ENCODE measurements at regions not wholly inside any gene's neighbourhood (a gene's known extent, or its start where the extent isn't known, plus 50 kb on each side); places are given as distances from the start of the nearest gene placed in this dataset.

- no peak for DNase-seq (ENCODE audit: low read depth in 2 of 3, low spot score in 2 of 3)
These were observed 166.9 kb downstream of the SNX10 start for GRCh38 chr7:26458466-26459145.

GRCh38 chr7:26459540-26460193, 168.0 kb downstream of the SNX10 start:
- no peak for DNase-seq (ENCODE audit: low read depth in 2 of 3, low spot score in 2 of 3)

GRCh38 chr7:26460351-26461085, 168.9 kb downstream of the SNX10 start:
- no peak for DNase-seq (ENCODE audit: low read depth in 2 of 3, low spot score in 2 of 3)

GRCh38 chr7:26461518-26461917, 169.9 kb downstream of the SNX10 start:
- DNase-seq (ENCODE audit: low read depth in 2 of 3, low spot score in 2 of 3): no peak

GRCh38 chr7:26466007-26466406, 174.3 kb downstream of the SNX10 start:
- no peak for DNase-seq (ENCODE audit: low read depth in 2 of 3, low spot score in 2 of 3)

GRCh38 chr7:26467104-26467503, 175.4 kb downstream of the SNX10 start:
- DNase-seq (ENCODE audit: low read depth in 2 of 3, low spot score in 2 of 3): no peak

- DNase-seq (ENCODE audit: low read depth in 2 of 3, low spot score in 2 of 3): no peak
These were observed 175.9 kb downstream of the SNX10 start for GRCh38 chr7:26467541-26467940.

GRCh38 chr7:26468625-26469024, 177.0 kb downstream of the SNX10 start:
- no peak for DNase-seq (ENCODE audit: low read depth in 2 of 3, low spot score in 2 of 3)

GRCh38 chr7:26469188-26469587, 177.5 kb downstream of the SNX10 start:
- no peak for DNase-seq (ENCODE audit: low read depth in 2 of 3, low spot score in 2 of 3)

- no peak for DNase-seq (ENCODE audit: low read depth in 2 of 3, low spot score in 2 of 3)
These were observed 179.0 kb downstream of the SNX10 start for GRCh38 chr7:26470691-26471090.

GRCh38 chr7:26471306-26472075, 179.8 kb downstream of the SNX10 start:
- DNase-seq (ENCODE audit: low read depth in 2 of 3, low spot score in 2 of 3): no peak

- no peak for DNase-seq (ENCODE audit: low read depth in 2 of 3, low spot score in 2 of 3)
These were observed 181.3 kb downstream of the SNX10 start for GRCh38 chr7:26472971-26473370.

- no peak for DNase-seq (ENCODE audit: low read depth in 2 of 3, low spot score in 2 of 3)
These were observed 184.6 kb downstream of the SNX10 start for GRCh38 chr7:26476271-26476670.

- peak in 1 of 3 donors; percentile 6 for DNase-seq (ENCODE audit: low read depth in 2 of 3, low spot score in 2 of 3)
These were observed 185.8 kb downstream of the SNX10 start for GRCh38 chr7:26477381-26477990.

- no peak for DNase-seq (ENCODE audit: low read depth in 2 of 3, low spot score in 2 of 3)
These were observed 186.9 kb downstream of the SNX10 start for GRCh38 chr7:26478550-26478949.

- no peak for DNase-seq (ENCODE audit: low read depth in 2 of 3, low spot score in 2 of 3)
These were observed 187.9 kb downstream of the SNX10 start for GRCh38 chr7:26479581-26479980.

- no peak for DNase-seq (ENCODE audit: low read depth in 2 of 3, low spot score in 2 of 3)
These were observed 188.5 kb downstream of the SNX10 start for GRCh38 chr7:26480156-26480555.

- DNase-seq (ENCODE audit: low read depth in 2 of 3, low spot score in 2 of 3): no peak
These were observed 191.3 kb downstream of the SNX10 start for GRCh38 chr7:26482927-26483326.

- DNase-seq (ENCODE audit: low read depth in 2 of 3, low spot score in 2 of 3): no peak
These were observed 192.2 kb downstream of the SNX10 start for GRCh38 chr7:26483843-26484242.

- DNase-seq (ENCODE audit: low read depth in 2 of 3, low spot score in 2 of 3): peak in 1 of 3 donors; percentile 47
These were observed 193.8 kb downstream of the SNX10 start for GRCh38 chr7:26485367-26485934.

Measured in hematopoietic multipotent progenitor cell (in vitro differentiated cells).